ENCODE measurements at regions not wholly inside any gene's neighbourhood (a gene's known extent, or its start where the extent isn't known, plus 50 kb on each side); places are given as distances from the start of the nearest gene placed in this dataset.

GRCh38 chr15:60257591-60258159 is 140.1 kb downstream of the ANXA2 start:
- ATAC-seq = no peak
- TF ChIP-seq ISL1 (CRISPR knock-in tag; IDR thresholded peaks at IDR 0.05) (no peak), ZFP3 (CRISPR knock-in tag; IDR thresholded peaks at IDR 0.05) (no peak), PPARA (CRISPR knock-in tag; IDR thresholded peaks at IDR 0.05; ENCODE audit: borderline replicate concordance) (no peak), ZNF70 (CRISPR knock-in tag; IDR thresholded peaks at IDR 0.05) (no peak), TOX (CRISPR knock-in tag; IDR thresholded peaks at IDR 0.05; ENCODE audit: borderline replicate concordance) (no peak), CSDC2 (CRISPR knock-in tag; IDR thresholded peaks at IDR 0.05) (no peak), ESRRG (CRISPR knock-in tag; IDR thresholded peaks at IDR 0.05) (no peak), ZNF565 (CRISPR knock-in tag; conservative IDR thresholded peaks at IDR 0.05; ENCODE audit: low read depth) (no peak), OSR1 (CRISPR knock-in tag; IDR thresholded peaks at IDR 0.05) (no peak), SNAI2 (CRISPR knock-in tag; IDR thresholded peaks at IDR 0.05) (no peak), RARB (CRISPR knock-in tag; IDR thresholded peaks at IDR 0.05) (no peak), ARNTL (CRISPR knock-in tag; IDR thresholded peaks at IDR 0.05; ENCODE audit: borderline replicate concordance, low read depth) (no peak), ZNF8 (CRISPR knock-in tag; IDR thresholded peaks at IDR 0.05) (no peak), CSRNP3 (CRISPR knock-in tag; IDR thresholded peaks at IDR 0.05) (no peak)
- TF ChIP-seq, protein P1, sequence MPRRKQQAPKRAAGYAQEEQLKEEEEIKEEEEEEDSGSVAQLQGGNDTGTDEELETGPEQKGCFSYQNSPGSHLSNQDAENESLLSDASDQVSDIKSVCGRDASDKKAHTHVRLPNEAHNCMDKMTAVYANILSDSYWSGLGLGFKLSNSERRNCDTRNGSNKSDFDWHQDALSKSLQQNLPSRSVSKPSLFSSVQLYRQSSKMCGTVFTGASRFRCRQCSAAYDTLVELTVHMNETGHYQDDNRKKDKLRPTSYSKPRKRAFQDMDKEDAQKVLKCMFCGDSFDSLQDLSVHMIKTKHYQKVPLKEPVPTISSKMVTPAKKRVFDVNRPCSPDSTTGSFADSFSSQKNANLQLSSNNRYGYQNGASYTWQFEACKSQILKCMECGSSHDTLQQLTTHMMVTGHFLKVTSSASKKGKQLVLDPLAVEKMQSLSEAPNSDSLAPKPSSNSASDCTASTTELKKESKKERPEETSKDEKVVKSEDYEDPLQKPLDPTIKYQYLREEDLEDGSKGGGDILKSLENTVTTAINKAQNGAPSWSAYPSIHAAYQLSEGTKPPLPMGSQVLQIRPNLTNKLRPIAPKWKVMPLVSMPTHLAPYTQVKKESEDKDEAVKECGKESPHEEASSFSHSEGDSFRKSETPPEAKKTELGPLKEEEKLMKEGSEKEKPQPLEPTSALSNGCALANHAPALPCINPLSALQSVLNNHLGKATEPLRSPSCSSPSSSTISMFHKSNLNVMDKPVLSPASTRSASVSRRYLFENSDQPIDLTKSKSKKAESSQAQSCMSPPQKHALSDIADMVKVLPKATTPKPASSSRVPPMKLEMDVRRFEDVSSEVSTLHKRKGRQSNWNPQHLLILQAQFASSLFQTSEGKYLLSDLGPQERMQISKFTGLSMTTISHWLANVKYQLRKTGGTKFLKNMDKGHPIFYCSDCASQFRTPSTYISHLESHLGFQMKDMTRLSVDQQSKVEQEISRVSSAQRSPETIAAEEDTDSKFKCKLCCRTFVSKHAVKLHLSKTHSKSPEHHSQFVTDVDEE (CRISPR knock-in tag; IDR thresholded peaks at IDR 0.05) = no peak
- TF ChIP-seq, protein P2, sequence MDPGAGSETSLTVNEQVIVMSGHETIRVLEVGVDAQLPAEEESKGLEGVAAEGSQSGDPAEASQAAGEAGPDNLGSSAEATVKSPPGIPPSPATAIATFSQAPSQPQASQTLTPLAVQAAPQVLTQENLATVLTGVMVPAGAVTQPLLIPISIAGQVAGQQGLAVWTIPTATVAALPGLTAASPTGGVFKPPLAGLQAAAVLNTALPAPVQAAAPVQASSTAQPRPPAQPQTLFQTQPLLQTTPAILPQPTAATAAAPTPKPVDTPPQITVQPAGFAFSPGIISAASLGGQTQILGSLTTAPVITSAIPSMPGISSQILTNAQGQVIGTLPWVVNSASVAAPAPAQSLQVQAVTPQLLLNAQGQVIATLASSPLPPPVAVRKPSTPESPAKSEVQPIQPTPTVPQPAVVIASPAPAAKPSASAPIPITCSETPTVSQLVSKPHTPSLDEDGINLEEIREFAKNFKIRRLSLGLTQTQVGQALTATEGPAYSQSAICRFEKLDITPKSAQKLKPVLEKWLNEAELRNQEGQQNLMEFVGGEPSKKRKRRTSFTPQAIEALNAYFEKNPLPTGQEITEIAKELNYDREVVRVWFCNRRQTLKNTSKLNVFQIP (CRISPR knock-in tag; IDR thresholded peaks at IDR 0.05; ENCODE audit: borderline replicate concordance, low read depth) = no peak

- TF ChIP-seq, protein P2 (CRISPR knock-in tag; IDR thresholded peaks at IDR 0.05; ENCODE audit: borderline replicate concordance, low read depth) = no peak
- TF ChIP-seq SNAI2 (CRISPR knock-in tag; IDR thresholded peaks at IDR 0.05) (no peak), TCF4 (CRISPR knock-in tag; IDR thresholded peaks at IDR 0.05; ENCODE audit: borderline replicate concordance) (no peak), ZC3H10 (CRISPR knock-in tag; IDR thresholded peaks at IDR 0.05) (no peak), PATZ1 (CRISPR knock-in tag; IDR thresholded peaks at IDR 0.05; ENCODE audit: borderline replicate concordance) (no peak), ARNTL (CRISPR knock-in tag; IDR thresholded peaks at IDR 0.05; ENCODE audit: borderline replicate concordance, low read depth) (no peak), OSR1 (CRISPR knock-in tag; IDR thresholded peaks at IDR 0.05) (no peak), CSRNP3 (CRISPR knock-in tag; IDR thresholded peaks at IDR 0.05) (no peak), TOX (CRISPR knock-in tag; IDR thresholded peaks at IDR 0.05; ENCODE audit: borderline replicate concordance) (no peak), ZNF70 (CRISPR knock-in tag; IDR thresholded peaks at IDR 0.05) (no peak), RARB (CRISPR knock-in tag; IDR thresholded peaks at IDR 0.05) (no peak), ZNF565 (CRISPR knock-in tag; conservative IDR thresholded peaks at IDR 0.05; ENCODE audit: low read depth) (no peak), PPARA (CRISPR knock-in tag; IDR thresholded peaks at IDR 0.05; ENCODE audit: borderline replicate concordance) (no peak), ISL1 (CRISPR knock-in tag; IDR thresholded peaks at IDR 0.05) (no peak), ZFP3 (CRISPR knock-in tag; IDR thresholded peaks at IDR 0.05) (no peak), GLIS3 (CRISPR knock-in tag; IDR thresholded peaks at IDR 0.05) (no peak), ESRRG (CRISPR knock-in tag; IDR thresholded peaks at IDR 0.05) (no peak), CSDC2 (CRISPR knock-in tag; IDR thresholded peaks at IDR 0.05) (no peak), BACH2 (CRISPR knock-in tag; IDR thresholded peaks at IDR 0.05; ENCODE audit: borderline replicate concordance) (no peak)
- TF ChIP-seq, protein P1 (CRISPR knock-in tag; IDR thresholded peaks at IDR 0.05) = no peak
- ATAC-seq = no peak
Measured at GRCh38 chr15:60259469-60259868, 138.3 kb downstream of the ANXA2 start.
